ENCODE measurements at regions not wholly inside any gene's neighbourhood (a gene's known extent, or its start where the extent isn't known, plus 50 kb on each side); places are given as distances from the start of the nearest gene placed in this dataset.

GRCh38 chr6:147869201-147869600 is 360.7 kb downstream of the SAMD5 start:
- TF ChIP-seq, protein P1, sequence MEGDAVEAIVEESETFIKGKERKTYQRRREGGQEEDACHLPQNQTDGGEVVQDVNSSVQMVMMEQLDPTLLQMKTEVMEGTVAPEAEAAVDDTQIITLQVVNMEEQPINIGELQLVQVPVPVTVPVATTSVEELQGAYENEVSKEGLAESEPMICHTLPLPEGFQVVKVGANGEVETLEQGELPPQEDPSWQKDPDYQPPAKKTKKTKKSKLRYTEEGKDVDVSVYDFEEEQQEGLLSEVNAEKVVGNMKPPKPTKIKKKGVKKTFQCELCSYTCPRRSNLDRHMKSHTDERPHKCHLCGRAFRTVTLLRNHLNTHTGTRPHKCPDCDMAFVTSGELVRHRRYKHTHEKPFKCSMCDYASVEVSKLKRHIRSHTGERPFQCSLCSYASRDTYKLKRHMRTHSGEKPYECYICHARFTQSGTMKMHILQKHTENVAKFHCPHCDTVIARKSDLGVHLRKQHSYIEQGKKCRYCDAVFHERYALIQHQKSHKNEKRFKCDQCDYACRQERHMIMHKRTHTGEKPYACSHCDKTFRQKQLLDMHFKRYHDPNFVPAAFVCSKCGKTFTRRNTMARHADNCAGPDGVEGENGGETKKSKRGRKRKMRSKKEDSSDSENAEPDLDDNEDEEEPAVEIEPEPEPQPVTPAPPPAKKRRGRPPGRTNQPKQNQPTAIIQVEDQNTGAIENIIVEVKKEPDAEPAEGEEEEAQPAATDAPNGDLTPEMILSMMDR (IDR thresholded peaks at IDR 0.05; ENCODE audit: insufficient read depth, low read depth, low read length, missing control alignments), result no peak
- H3K4me3 ChIP-seq (ENCODE audit: low read length), result no peak overlapping the region
- DNase-seq (ENCODE audit: low read depth), result no peak

DNA sequence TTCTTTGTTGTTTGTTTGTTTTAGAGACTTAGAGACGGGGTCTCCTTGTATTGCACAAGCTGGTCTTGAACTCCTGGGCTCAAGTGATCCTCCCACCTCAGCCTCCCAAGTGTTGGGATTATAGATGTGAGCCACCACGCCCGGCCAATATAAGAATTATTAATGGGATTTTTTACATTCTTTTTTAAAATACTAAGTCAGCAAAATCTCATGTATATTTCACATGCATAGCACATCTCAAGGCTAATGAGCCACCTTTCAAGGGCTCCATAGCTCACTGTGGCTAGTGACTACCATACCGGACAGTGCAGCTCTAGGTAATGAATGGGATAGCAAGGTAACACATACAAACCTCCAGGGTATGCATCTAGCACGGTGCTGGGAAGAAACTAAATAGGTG is 361.4 kb downstream of the SAMD5 start:
- H3K4me3 ChIP-seq (ENCODE audit: low read length), result no peak overlapping the region
- no peak for DNase-seq (ENCODE audit: low read depth)
- TF ChIP-seq, protein P1 (IDR thresholded peaks at IDR 0.05; ENCODE audit: insufficient read depth, low read depth, low read length, missing control alignments), result no peak

DNA sequence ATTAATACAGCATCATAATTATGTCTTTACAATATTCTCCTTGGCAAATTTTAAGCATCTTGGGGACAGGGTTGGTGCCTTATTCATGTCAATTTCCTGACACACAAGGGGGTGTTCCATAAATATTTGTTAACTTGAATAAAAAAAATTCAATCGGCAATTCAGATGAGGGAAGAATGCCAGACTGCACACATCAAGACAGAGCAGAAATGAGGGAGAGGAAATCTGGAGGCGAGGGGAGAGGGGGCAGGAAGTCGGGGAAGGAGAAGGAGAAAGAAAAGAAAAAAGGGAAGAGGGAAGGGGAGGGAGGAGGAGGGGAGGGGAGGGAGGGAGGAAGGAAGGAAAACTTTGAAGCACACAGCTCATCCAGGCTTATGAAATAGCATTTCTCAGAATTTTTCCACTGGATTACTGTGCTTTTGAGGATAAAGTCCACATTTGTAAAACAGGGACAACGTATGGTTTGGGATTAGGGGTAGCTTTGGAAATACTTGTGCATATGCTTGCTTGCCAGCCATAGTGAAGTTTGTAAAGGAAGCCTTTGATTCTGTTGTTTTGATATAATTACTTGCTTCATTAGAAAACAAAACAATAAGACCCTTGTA is 362.1 kb downstream of the SAMD5 start:
- TF ChIP-seq, protein P1 (IDR thresholded peaks at IDR 0.05; ENCODE audit: insufficient read depth, low read depth, low read length, missing control alignments), result no peak
- no peak for DNase-seq (ENCODE audit: low read depth)
- H3K4me3 ChIP-seq (ENCODE audit: low read length), result no peak overlapping the region

DNA sequence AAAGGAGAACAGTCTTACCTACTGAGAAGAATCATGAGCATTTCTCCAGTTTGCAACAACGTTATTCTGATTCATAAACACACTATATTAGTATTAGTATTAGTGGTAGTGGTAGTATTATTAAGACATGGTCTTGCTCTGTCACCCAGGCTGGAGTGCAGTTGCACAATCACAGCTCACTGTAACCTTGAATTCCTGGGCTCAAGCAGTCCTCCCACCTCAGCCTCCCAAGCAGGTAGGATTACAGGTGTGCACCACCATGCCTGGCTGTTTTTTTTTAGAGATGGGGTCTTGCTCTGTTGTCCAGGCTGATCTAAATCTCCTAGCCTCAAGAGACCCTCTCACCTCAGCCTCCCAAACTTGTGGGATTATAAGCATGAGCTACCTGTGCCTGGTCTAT is 363.5 kb downstream of the SAMD5 start:
- H3K4me3 ChIP-seq (ENCODE audit: low read length), result no peak overlapping the region
- TF ChIP-seq, protein P1 (IDR thresholded peaks at IDR 0.05; ENCODE audit: insufficient read depth, low read depth, low read length, missing control alignments), result no peak
- no peak for DNase-seq (ENCODE audit: low read depth)

- TF ChIP-seq, protein P1 (IDR thresholded peaks at IDR 0.05; ENCODE audit: insufficient read depth, low read depth, low read length, missing control alignments), result no peak
- H3K4me3 ChIP-seq (ENCODE audit: low read length), result no peak overlapping the region
- no peak for DNase-seq (ENCODE audit: low read depth)
Measured at GRCh38 chr6:147873816-147874215, 365.3 kb downstream of the SAMD5 start.

DNA sequence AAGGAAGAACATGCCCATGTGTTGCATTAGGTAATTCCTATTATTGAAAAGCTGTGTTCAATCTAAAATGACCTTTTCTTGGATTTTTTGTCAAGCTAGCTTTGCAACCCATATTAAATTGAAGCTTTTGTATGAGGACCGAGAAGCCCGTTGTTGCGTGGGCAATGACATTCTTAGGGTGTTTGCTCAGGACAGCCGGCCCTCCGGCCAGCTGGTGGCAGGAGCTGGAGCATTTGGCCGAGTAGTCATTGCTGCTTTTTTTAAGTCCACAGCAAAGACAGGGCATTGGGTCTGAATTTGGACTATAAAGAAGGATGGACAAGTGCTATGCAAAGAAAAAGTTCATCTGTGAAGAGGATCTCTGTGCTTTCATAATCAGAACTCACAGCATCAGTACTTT is 365.8 kb downstream of the SAMD5 start:
- TF ChIP-seq, protein P1 (IDR thresholded peaks at IDR 0.05; ENCODE audit: insufficient read depth, low read depth, low read length, missing control alignments), result no peak
- DNase-seq (ENCODE audit: low read depth), result no peak

DNA sequence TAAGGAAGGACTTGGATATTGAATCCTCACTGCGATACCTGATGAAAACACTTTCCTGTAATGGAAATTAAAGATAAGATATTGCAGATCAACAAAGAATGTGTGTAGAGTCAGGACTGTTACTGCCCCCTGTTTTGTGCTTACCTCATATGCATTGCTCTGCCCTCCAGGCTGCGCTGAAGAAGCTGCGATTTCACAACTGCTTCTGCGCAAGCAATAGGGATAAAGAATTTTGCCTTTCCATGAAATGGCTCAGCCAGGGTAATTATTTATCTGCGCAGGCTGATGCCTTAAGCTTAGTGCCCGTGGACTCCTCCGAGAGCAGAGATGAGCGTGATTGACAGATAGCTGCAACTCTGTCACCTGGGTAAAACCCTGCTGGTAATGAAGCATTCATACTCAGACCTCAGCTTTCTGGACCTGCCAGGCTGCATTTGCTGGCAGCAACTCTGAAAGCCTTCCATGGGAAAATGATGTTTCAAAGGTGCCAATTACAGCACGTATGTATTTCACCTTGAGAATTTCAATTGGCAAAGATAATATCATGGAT is 370.6 kb downstream of the SAMD5 start:
- DNase-seq (ENCODE audit: low read depth), result no peak
- no peak overlapping the region for H3K4me3 ChIP-seq (ENCODE audit: low read length)
- TF ChIP-seq, protein P1 (IDR thresholded peaks at IDR 0.05; ENCODE audit: insufficient read depth, low read depth, low read length, missing control alignments), result no peak

More for the DNA sequence above, 365.8 kb downstream of the SAMD5 start:
- H3K4me3 ChIP-seq (ENCODE audit: low read length), result no peak overlapping the region
